H9 (cell line): ENCODE measurements at regions not wholly inside any gene's neighbourhood (a gene's known extent, or its start where the extent isn't known, plus 50 kb on each side); places are given as distances from the start of the nearest gene placed in this dataset.

Source experiments
- DNase-seq: peaks from one replicate; pipeline ENCODE4 v3.0.0-alpha.2; 2017
- H2AFZ ChIP-seq: one replicate; pipeline ENCODE4 v1.6.1; 2013; ENCODE audit warnings: mild to moderate bottlenecking, low read length, control low read depth, moderate library complexity
- H2AK5ac ChIP-seq: 2 replicates; pipeline ENCODE4 v1.6.1; 2013; ENCODE audit warnings: low read length, control low read depth, mixed read lengths; ENCODE audit not compliant: insufficient read length
- H2BK120ac ChIP-seq: one replicate; pipeline ENCODE4 v1.6.1; 2013; ENCODE audit warnings: low read depth, mild to moderate bottlenecking, low read length, control low read depth, inconsistent platforms; ENCODE audit not compliant: poor library complexity, severe bottlenecking
- H2BK12ac ChIP-seq: 2 replicates; pipeline ENCODE4 v1.6.1; 2013; ENCODE audit warnings: low read length, control low read depth, mixed read lengths, low read depth; ENCODE audit not compliant: insufficient read length
- H2BK15ac ChIP-seq: 2 replicates; pipeline ENCODE4 v1.6.1; 2013; ENCODE audit warnings: low read depth, low read length, control low read depth
- H2BK20ac ChIP-seq: one replicate; pipeline ENCODE4 v1.6.1; 2013; ENCODE audit warnings: low read depth, mild to moderate bottlenecking, low read length, control low read depth, inconsistent platforms; ENCODE audit not compliant: poor library complexity, severe bottlenecking
- H2BK5ac ChIP-seq: 2 replicates; pipeline ENCODE4 v1.6.1; 2013; ENCODE audit warnings: low read length, control low read depth, mixed read lengths; ENCODE audit not compliant: insufficient read length
- H3K14ac ChIP-seq: 2 replicates; pipeline ENCODE4 v1.6.1; 2013; ENCODE audit warnings: low read length, control low read depth; ENCODE audit not compliant: insufficient read depth
- H3K18ac ChIP-seq: 2 replicates; pipeline ENCODE4 v1.6.1; 2013; ENCODE audit warnings: low read depth, mild to moderate bottlenecking, mixed read lengths, low read length, control low read depth; ENCODE audit not compliant: insufficient read length
- H3K23ac ChIP-seq: 2 replicates; pipeline ENCODE4 v1.6.1; 2013; ENCODE audit warnings: low read length, control low read depth, mixed read lengths, low read depth; ENCODE audit not compliant: insufficient read length
- H3K23me2 ChIP-seq: 2 replicates; pipeline ENCODE4 v1.6.1; 2013; ENCODE audit warnings: low read depth, mild to moderate bottlenecking, mixed read lengths, low read length, control low read depth; ENCODE audit not compliant: insufficient read length, poor library complexity, severe bottlenecking
- H3K27ac ChIP-seq: 2 replicates; pipeline ENCODE4 v1.5.1; 2013; ENCODE audit warnings: low read length, control low read depth, mixed read lengths, low read depth; ENCODE audit not compliant: insufficient read length
- H3K27me3 ChIP-seq: 2 replicates; pipeline ENCODE4 v1.6.1; 2013; ENCODE audit warnings: low read length, control low read depth, inconsistent platforms; ENCODE audit not compliant: insufficient read depth
- H3K4ac ChIP-seq: 2 replicates; pipeline ENCODE4 v1.6.1; 2013; ENCODE audit warnings: low read depth, mild to moderate bottlenecking, control low read depth, inconsistent platforms, low read length, moderate library complexity
- H3K4me1 ChIP-seq: 2 replicates; pipeline ENCODE4 v1.6.1; 2013; ENCODE audit warnings: low read length, control low read depth, inconsistent platforms; ENCODE audit not compliant: insufficient read depth
- H3K4me2 ChIP-seq: 2 replicates; pipeline ENCODE4 v1.6.1; 2013; ENCODE audit warnings: low read length, control low read depth, mixed read lengths; ENCODE audit not compliant: insufficient read length, insufficient read depth
- H3K56ac ChIP-seq: 2 replicates; pipeline ENCODE4 v1.6.1; 2013; ENCODE audit warnings: low read depth, mild to moderate bottlenecking, mixed read lengths, low read length, control low read depth; ENCODE audit not compliant: insufficient read length
- H3K79me1 ChIP-seq: 2 replicates; pipeline ENCODE4 v1.6.1; 2013; ENCODE audit warnings: low read depth, mild to moderate bottlenecking, moderate library complexity, low read length, control low read depth, inconsistent platforms; ENCODE audit not compliant: insufficient read depth, poor library complexity, severe bottlenecking
- H3K79me2 ChIP-seq: 2 replicates; pipeline ENCODE4 v1.6.1; 2013; ENCODE audit warnings: low read length, control low read depth, inconsistent platforms; ENCODE audit not compliant: insufficient read depth
- H3K9ac ChIP-seq: 2 replicates; pipeline ENCODE4 v1.6.1; 2013; ENCODE audit warnings: low read length, control low read depth, mixed read lengths; ENCODE audit not compliant: insufficient read length; ENCODE audit errors: extremely low read depth
- H3K9me3 ChIP-seq: one replicate; pipeline ENCODE4 v1.6.1; 2013; ENCODE audit warnings: low read depth, low read length, inconsistent platforms; ENCODE audit not compliant: control insufficient read depth
- H3T11ph ChIP-seq: one replicate; pipeline ENCODE4 v1.6.1; 2013; ENCODE audit warnings: mild to moderate bottlenecking, low read length, control low read depth, inconsistent platforms
- H4K20me1 ChIP-seq: one replicate; pipeline ENCODE4 v1.6.1; 2013; ENCODE audit not compliant: control insufficient read depth, insufficient read length, insufficient read depth
- H4K5ac ChIP-seq: 2 replicates; pipeline ENCODE4 v1.6.1; 2013; ENCODE audit warnings: low read depth, mild to moderate bottlenecking, mixed read lengths, low read length, control low read depth; ENCODE audit not compliant: insufficient read length
- H4K8ac ChIP-seq: replicated peaks from 2 replicates; pipeline ENCODE4 v1.6.1; 2013; ENCODE audit warnings: low read length, control low read depth, mixed read lengths, low read depth; ENCODE audit not compliant: insufficient read length
- H4K91ac ChIP-seq: 2 replicates; pipeline ENCODE4 v1.6.1; 2013; ENCODE audit warnings: low read depth, mild to moderate bottlenecking, moderate library complexity, mixed read lengths, low read length, control low read depth; ENCODE audit not compliant: insufficient read length
- H3K27ac Mint-ChIP-seq, 3 experiments: 2 replicates in 2 of 3; 3 replicates in 1 of 3; pipeline ENCODE4 v1.8.0; 2020 to 2021; ENCODE audit warnings: mixed read lengths in 3 of 3, mild to moderate bottlenecking in 1 of 3, moderate library complexity in 1 of 3
- H3K27me3 Mint-ChIP-seq: 2 replicates; pipeline ENCODE4 v1.8.0; 2021; ENCODE audit warnings: low read depth, mild to moderate bottlenecking, moderate library complexity, mixed read lengths
- H3K36me3 Mint-ChIP-seq, 3 experiments: 2 replicates in 2 of 3; 3 replicates in 1 of 3; pipeline ENCODE4 v1.8.0; 2020 to 2021; ENCODE audit warnings: low read depth in 3 of 3, mixed read lengths in 3 of 3; ENCODE audit not compliant: insufficient read depth in 1 of 3
- H3K4me1 Mint-ChIP-seq, 2 experiments: 2 replicates each; pipeline ENCODE4 v1.8.0; 2020; ENCODE audit warnings: mixed read lengths in 2 of 2
- H3K4me3 Mint-ChIP-seq, 2 experiments: 2 replicates in 1 of 2; 3 replicates in 1 of 2; pipeline ENCODE4 v1.8.0; 2020 to 2021; ENCODE audit warnings: mild to moderate bottlenecking in 2 of 2, mixed read lengths in 2 of 2, moderate library complexity in 1 of 2
- H3K9me3 Mint-ChIP-seq, 2 experiments: 2 replicates in 1 of 2; 3 replicates in 1 of 2; pipeline ENCODE4 v1.8.0; 2020; ENCODE audit warnings: mild to moderate bottlenecking in 2 of 2, mixed read lengths in 2 of 2, moderate library complexity in 1 of 2
- CTCF ChIP-seq: fragments of 200-600 bp; sonication (generic); conservative IDR thresholded peaks from 3 replicates; pipeline ENCODE4 v1.8.0; 2021; ENCODE audit warnings: antibody characterized with exemption, mild to moderate bottlenecking
- WGBS: extraction: QIAGEN DNeasy Blood & Tissue Kit; methylation state at CpG from one replicate; pipeline ENCODE4 v1.1.7; 2013; ENCODE audit warnings: missing lambda C conversion rate, low lambda C conversion rate, mixed read lengths; ENCODE audit not compliant: insufficient read length; ENCODE audit errors: extremely low coverage; 5-methylcytosine and 5-hydroxymethylcytosine counted together

GRCh38 chr2:238569507-238570195 is 142.9 kb downstream of the ASB1 start:
- H3K27ac Mint-ChIP-seq, result no peak overlapping the region
- no peaks in the 10 kb centered on the region for H3K23me2 ChIP-seq

More at GRCh38 chr2:238569507-238570195, 142.9 kb downstream of the ASB1 start:
- Mint-ChIP-seq H3K4me1 (0 out of 4 replicates have a peak, but pooled peaks cover 0 to 2% of the 10 kb centered on the region in 2 experiments), H3K36me3 (peaks cover 0 to 4% (median 0%) of the 10 kb centered on the region in 3 experiments; a peak in 1 of 7 replicates), H3K4me3 (no peak overlapping the region), H3K9me3 (peaks cover 0 to 4% of the 10 kb centered on the region in 2 experiments; a peak in 1 of 5 replicates), H3K27me3 (peaks cover 6% of the 10 kb centered on the region)
- Histone ChIP-seq H2BK120ac (no peak overlapping the region), H3K27ac (no peak overlapping the region), H2BK20ac (no peak overlapping the region), H4K5ac (no peak overlapping the region), H3K79me1 (no peaks in the 10 kb centered on the region), H3K9me3 (no peaks in the 10 kb centered on the region), H3K9ac (no peak overlapping the region), H2AFZ (no peak overlapping the region), H3K56ac (no peak overlapping the region), H4K8ac (no peak overlapping the region), H2BK15ac (no peak overlapping the region), H3K23ac (no peak overlapping the region), H3K4me2 (no peak overlapping the region), H3K79me2 (no peaks in the 10 kb centered on the region), H3K18ac (no peak overlapping the region), H2AK5ac (no peak overlapping the region), H3T11ph (no peak overlapping the region), H3K27me3 (no peaks in the 10 kb centered on the region), H4K91ac (no peak overlapping the region), H3K4me1 (no peaks in the 10 kb centered on the region), H3K4ac (no peak overlapping the region), H2BK5ac (no peak overlapping the region), H3K14ac (no peak overlapping the region), H4K20me1 (no peaks in the 10 kb centered on the region), H2BK12ac (no peak overlapping the region)
- TF ChIP-seq CTCF, result no peak
- no peak for DNase-seq
- whole genome bisulfite sequencing, result no CpG with 5 or more reads among the region's 25 CpGs
